PFSK-1 (cell line): ENCODE measurements at regions not wholly inside any gene's neighbourhood (a gene's known extent, or its start where the extent isn't known, plus 50 kb on each side); places are given as distances from the start of the nearest gene placed in this dataset.

ENCODE experiments used
- FOXP2 ChIP-seq: optimal IDR thresholded peaks from 2 replicates; pipeline ENCODE3; 2011; ENCODE audit warnings: borderline replicate concordance, control low read depth, inconsistent platforms; ENCODE audit not compliant: insufficient read depth; ENCODE audit errors: extremely low read length, extremely low read depth
- POLR2AphosphoS5 ChIP-seq: IDR thresholded peaks from 2 replicates; pipeline ENCODE4 v1.6.1; 2012; ENCODE audit warnings: low read depth, mild to moderate bottlenecking, control low read depth, low read length, moderate library complexity
- REST ChIP-seq, 2 experiments: IDR thresholded peaks; 2 replicates each; pipeline versions ENCODE4 v1.6.1 to v1.8.0; 2011 to 2012; ENCODE audit warnings: low read depth in 2 of 2, low read length in 2 of 2, control low read depth in 1 of 2, inconsistent platforms in 1 of 2, mild to moderate bottlenecking in 1 of 2, moderate library complexity in 1 of 2; ENCODE audit not compliant: insufficient read depth in 1 of 2
- SIN3A ChIP-seq: IDR thresholded peaks from 2 replicates; pipeline ENCODE4 v1.6.1; 2012; ENCODE audit warnings: mild to moderate bottlenecking, low read length, moderate library complexity, borderline replicate concordance; ENCODE audit not compliant: insufficient read depth
- TAF1 ChIP-seq: IDR thresholded peaks from 2 replicates; pipeline ENCODE4 v1.6.1; 2012; ENCODE audit warnings: low read length, control low read depth, borderline replicate concordance; ENCODE audit not compliant: insufficient read depth

DNA sequence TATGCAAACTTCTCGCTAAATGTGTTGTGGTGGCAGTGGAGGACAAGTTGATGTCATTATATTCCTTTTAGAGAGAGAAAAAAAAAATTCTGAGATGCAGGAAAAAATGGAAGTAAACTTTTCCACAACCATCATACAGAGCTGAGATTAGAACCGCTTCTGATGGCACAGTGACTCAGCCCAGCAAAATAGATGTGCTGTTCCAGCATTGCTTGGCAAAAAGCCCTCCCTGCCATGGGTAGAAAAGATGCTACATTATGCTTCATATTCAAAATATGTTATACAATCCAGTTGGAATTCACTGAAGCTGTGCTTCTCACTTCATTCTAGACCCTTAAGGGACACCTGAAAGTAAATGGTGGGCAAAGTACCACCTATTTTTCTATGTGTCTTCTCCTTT, 1047.6 kb upstream of the FANCL start:
- TF ChIP-seq POLR2AphosphoS5 (no peak), REST (IDR thresholded peaks at IDR 0.05; ENCODE audit: insufficient read depth in 1 of 2, low read depth in 2 of 2, low read length in 2 of 2) (no peak), TAF1 (no peak), SIN3A (no peak), FOXP2 (no peak)

DNA sequence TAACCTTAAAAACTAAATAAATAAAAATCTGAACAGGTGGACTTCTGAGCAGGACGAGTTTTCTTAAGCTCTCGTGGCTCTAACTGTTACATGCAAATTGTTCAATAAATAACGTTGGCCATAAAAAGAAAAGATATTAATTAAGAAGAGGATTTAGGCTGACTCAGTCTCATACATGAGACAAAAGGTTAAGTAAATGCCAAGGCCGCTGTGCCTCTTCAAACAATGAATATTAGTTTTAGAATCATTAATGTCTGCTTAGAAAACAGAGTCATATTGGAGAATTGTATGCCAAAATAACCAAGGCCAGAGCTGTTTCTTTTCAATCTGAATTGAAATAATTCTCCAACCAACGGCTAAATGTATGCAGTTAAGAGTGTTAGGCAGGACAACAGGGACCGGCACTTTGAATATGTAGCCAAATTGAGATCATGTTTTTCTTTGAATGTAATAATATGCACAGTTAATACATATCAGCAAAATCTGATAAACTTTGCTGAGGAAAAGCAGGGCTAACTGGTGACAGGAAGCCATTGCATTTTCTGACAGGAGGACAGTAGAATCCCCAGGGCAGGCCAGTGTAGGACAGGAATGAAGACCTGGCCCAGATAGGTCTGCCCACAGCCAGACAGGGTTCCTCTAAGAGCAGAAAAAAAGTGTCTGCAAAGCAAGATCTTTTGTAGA, 1041.4 kb upstream of the FANCL start:
- TF ChIP-seq REST (IDR thresholded peaks at IDR 0.05; ENCODE audit: insufficient read depth in 1 of 2, low read depth in 2 of 2, low read length in 2 of 2) = no peak
- TF ChIP-seq FOXP2 = no peak
- no peak for TF ChIP-seq SIN3A
- TF ChIP-seq POLR2AphosphoS5 = no peak
- no peak for TF ChIP-seq TAF1

GRCh38 chr2:59277671-59278070, 1036.5 kb upstream of the FANCL start:
- TF ChIP-seq SIN3A (no peak), REST (IDR thresholded peaks at IDR 0.05; ENCODE audit: insufficient read depth in 1 of 2, low read depth in 2 of 2, low read length in 2 of 2) (no peak), TAF1 (no peak), POLR2AphosphoS5 (no peak), FOXP2 (no peak)

- no peak for TF ChIP-seq SIN3A
- TF ChIP-seq POLR2AphosphoS5 = no peak
- TF ChIP-seq REST (IDR thresholded peaks at IDR 0.05; ENCODE audit: insufficient read depth in 1 of 2, low read depth in 2 of 2, low read length in 2 of 2) = no peak
- TF ChIP-seq FOXP2 = no peak
- no peak for TF ChIP-seq TAF1
These were observed 1035.8 kb upstream of the FANCL start for GRCh38 chr2:59276917-59277316.

DNA sequence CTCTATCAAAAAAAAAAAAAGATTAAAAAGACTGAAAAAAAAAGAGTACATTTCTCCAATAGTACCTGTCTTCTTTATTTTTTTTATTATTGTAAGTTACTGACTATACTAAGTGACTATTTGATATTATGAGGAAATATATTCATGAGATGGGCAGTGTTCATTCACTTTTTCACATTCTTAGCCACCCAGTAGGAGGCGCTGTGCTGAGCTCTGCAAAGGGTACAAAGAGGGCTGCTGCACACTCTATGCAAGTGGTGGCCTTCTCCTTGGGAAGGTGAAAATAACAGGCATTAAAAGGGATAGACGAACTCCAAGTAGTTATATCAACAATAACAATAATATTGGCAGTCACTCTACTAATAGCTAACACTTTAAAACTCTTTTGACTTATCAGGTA, 1034.9 kb upstream of the FANCL start:
- no peak for TF ChIP-seq TAF1
- TF ChIP-seq FOXP2 = no peak
- no peak for TF ChIP-seq POLR2AphosphoS5
- no peak for TF ChIP-seq REST (IDR thresholded peaks at IDR 0.05; ENCODE audit: insufficient read depth in 1 of 2, low read depth in 2 of 2, low read length in 2 of 2)
- TF ChIP-seq SIN3A = no peak
